ENCODE measurements at regions not wholly inside any gene's neighbourhood (a gene's known extent, or its start where the extent isn't known, plus 50 kb on each side); places are given as distances from the start of the nearest gene placed in this dataset.

DNA sequence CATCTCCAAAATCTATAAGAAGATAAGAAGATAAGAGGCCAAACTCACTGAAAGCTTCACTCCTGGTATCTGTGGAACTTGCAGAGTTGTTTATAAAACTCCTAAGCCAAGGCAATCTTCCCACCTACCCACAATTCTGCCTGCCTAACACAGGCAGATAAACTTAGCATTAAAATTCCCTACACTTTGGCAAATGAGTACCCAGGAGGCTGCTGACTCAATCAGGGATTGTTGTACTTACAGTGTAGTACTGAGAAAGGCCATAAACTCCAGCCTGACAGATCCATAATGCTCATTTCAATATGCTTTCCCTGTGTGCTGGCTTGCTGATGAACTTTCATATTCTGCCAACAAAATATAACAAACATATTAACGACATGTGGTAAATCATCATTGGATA, 725.2 kb downstream of the BRINP1 start:
- TF ChIP-seq, protein P1, sequence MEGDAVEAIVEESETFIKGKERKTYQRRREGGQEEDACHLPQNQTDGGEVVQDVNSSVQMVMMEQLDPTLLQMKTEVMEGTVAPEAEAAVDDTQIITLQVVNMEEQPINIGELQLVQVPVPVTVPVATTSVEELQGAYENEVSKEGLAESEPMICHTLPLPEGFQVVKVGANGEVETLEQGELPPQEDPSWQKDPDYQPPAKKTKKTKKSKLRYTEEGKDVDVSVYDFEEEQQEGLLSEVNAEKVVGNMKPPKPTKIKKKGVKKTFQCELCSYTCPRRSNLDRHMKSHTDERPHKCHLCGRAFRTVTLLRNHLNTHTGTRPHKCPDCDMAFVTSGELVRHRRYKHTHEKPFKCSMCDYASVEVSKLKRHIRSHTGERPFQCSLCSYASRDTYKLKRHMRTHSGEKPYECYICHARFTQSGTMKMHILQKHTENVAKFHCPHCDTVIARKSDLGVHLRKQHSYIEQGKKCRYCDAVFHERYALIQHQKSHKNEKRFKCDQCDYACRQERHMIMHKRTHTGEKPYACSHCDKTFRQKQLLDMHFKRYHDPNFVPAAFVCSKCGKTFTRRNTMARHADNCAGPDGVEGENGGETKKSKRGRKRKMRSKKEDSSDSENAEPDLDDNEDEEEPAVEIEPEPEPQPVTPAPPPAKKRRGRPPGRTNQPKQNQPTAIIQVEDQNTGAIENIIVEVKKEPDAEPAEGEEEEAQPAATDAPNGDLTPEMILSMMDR (IDR thresholded peaks at IDR 0.05): no peak
- TF ChIP-seq POLR2A (IDR thresholded peaks at IDR 0.05; ENCODE audit: low read depth) (no peak), POLR2AphosphoS5 (IDR thresholded peaks at IDR 0.05) (no peak)

Measured in esophagus muscularis mucosa (tissue), 3 donors.